HG03575 (cell line): ENCODE measurements at regions not wholly inside any gene's neighbourhood (a gene's known extent, or its start where the extent isn't known, plus 50 kb on each side); places are given as distances from the start of the nearest gene placed in this dataset.

Source experiments
- ATAC-seq: cut with Tn5 transposase; IDR thresholded peaks from one replicate; pipeline ENCODE4 v1.9.1; 2021; ENCODE audit not compliant: unreplicated experiment, insufficient number of reproducible peaks, low FRiP score; ENCODE audit errors: extremely low read depth

- ATAC-seq = no peak
These were observed 804.4 kb upstream of the FAM98A start for GRCh38 chr2:34403512-34403911.

GRCh38 chr2:34402376-34402775 lies 803.3 kb upstream of the FAM98A start:
- no peak for ATAC-seq

GRCh38 chr2:34401186-34401585 lies 802.1 kb upstream of the FAM98A start:
- no peak for ATAC-seq

GRCh38 chr2:34388446-34388845 lies 789.3 kb upstream of the FAM98A start:
- ATAC-seq = no peak

GRCh38 chr2:34387536-34387935 lies 788.4 kb upstream of the FAM98A start:
- ATAC-seq = no peak

- ATAC-seq = no peak
These were observed 780.5 kb upstream of the FAM98A start for GRCh38 chr2:34379586-34379985.

GRCh38 chr2:34373586-34374233 lies 774.6 kb upstream of the FAM98A start:
- no peak for ATAC-seq

- ATAC-seq = no peak
These were observed 773.9 kb upstream of the FAM98A start for GRCh38 chr2:34372967-34373366.

- ATAC-seq = no peak
These were observed 772.6 kb upstream of the FAM98A start for GRCh38 chr2:34371711-34372110.

GRCh38 chr2:34368304-34368703 lies 769.2 kb upstream of the FAM98A start:
- ATAC-seq = no peak

- ATAC-seq = no peak
These were observed 766.8 kb upstream of the FAM98A start for GRCh38 chr2:34365932-34366331.

- ATAC-seq = no peak
These were observed 766.4 kb upstream of the FAM98A start for GRCh38 chr2:34365512-34365911.

GRCh38 chr2:34353509-34354113 lies 754.5 kb upstream of the FAM98A start:
- no peak for ATAC-seq

- ATAC-seq = no peak
These were observed 750.4 kb upstream of the FAM98A start for GRCh38 chr2:34349527-34349926.

GRCh38 chr2:34345030-34345429 lies 745.9 kb upstream of the FAM98A start:
- ATAC-seq = no peak

GRCh38 chr2:34340307-34340706 lies 741.2 kb upstream of the FAM98A start:
- no peak for ATAC-seq

GRCh38 chr2:34337735-34338134 lies 738.6 kb upstream of the FAM98A start:
- ATAC-seq = no peak

- no peak for ATAC-seq
These were observed 733.7 kb upstream of the FAM98A start for GRCh38 chr2:34332813-34333212.

GRCh38 chr2:34320056-34320455 lies 721.0 kb upstream of the FAM98A start:
- ATAC-seq = no peak

GRCh38 chr2:34317797-34318196 lies 718.7 kb upstream of the FAM98A start:
- ATAC-seq = no peak

GRCh38 chr2:34316788-34317187 lies 717.7 kb upstream of the FAM98A start:
- ATAC-seq = no peak
